ENCODE measurements at regions not wholly inside any gene's neighbourhood (a gene's known extent, or its start where the extent isn't known, plus 50 kb on each side); places are given as distances from the start of the nearest gene placed in this dataset.
"Not testable (repeated sequence)": the region's sequence is repeated elsewhere in the genome, so short reads cannot be mapped to it uniquely, and the experiment has no call there.

- in situ Hi-C loops (cut with HindIII; ENCODE audit: low pct_unique_long_range_greater_than_20kb, low sequenced_read_pairs): no loop called here
- DNase-seq (ENCODE audit: low read depth, low spot score): no peak
These were observed 502.8 kb downstream of the LTN1 start for GRCh38 chr21:28489821-28490350.

DNA sequence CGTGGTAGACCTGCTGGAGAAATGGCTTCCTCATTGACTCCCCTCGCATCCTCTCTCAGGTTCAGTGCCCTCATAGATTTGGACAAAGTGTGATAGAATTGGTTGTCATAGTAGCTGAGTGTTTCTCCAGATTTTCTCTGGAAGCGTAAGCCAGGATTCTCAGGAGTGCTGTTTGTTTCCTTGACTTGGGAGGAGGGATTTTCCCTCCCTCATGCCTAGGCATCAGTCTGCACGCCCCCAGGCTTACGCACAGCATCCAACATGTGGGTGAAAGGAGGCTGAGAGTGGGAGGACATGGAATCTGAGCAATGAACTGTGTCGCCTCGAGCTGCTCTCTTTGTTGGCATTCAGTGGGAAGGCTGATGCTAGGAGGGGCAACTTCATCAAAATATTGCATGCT, 503.5 kb downstream of the LTN1 start:
- DNase-seq (ENCODE audit: low read depth, low spot score): no peak
- in situ Hi-C loops (cut with HindIII; ENCODE audit: low pct_unique_long_range_greater_than_20kb, low sequenced_read_pairs): no loop called here

GRCh38 chr21:28487455-28488070, 505.1 kb downstream of the LTN1 start:
- in situ Hi-C loops (cut with HindIII; ENCODE audit: low pct_unique_long_range_greater_than_20kb, low sequenced_read_pairs): no loop called here
- DNase-seq (ENCODE audit: low read depth, low spot score): no peak

DNA sequence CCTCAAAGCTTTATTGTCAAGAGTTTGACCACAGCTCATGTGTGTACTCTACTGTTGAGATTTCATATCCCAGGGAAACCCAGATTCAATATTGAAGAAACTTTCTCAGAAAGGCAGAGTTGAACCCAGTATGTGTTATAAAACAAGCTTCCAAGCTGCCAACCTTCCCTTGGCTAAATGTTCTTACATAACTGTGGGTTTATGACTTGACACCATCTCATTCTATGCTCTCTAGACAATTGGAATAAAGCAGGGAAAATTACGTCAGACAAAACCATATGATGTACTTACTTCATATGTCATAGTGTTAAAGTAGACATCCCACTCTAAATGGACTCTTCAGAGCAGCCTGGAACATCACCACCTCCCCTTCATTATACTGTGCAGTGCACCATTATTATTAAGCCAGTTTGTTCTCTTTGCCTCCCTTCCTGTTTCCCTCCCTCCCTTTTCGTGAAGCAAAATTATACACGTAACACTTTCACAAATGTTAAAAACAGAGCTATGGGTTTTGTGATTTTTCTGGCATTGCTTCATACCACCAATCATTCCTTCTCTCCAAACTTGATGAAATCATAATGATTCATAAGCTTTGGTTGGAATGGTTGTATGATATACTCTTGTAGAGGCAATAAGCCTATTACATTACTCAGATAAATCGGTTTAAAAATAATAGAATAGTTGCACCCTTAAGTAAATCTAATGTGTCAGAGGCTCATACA, 507.2 kb downstream of the LTN1 start:
- DNase-seq (ENCODE audit: low read depth, low spot score): no peak
- in situ Hi-C loops (cut with HindIII; ENCODE audit: low pct_unique_long_range_greater_than_20kb, low sequenced_read_pairs): no loop called here

DNA sequence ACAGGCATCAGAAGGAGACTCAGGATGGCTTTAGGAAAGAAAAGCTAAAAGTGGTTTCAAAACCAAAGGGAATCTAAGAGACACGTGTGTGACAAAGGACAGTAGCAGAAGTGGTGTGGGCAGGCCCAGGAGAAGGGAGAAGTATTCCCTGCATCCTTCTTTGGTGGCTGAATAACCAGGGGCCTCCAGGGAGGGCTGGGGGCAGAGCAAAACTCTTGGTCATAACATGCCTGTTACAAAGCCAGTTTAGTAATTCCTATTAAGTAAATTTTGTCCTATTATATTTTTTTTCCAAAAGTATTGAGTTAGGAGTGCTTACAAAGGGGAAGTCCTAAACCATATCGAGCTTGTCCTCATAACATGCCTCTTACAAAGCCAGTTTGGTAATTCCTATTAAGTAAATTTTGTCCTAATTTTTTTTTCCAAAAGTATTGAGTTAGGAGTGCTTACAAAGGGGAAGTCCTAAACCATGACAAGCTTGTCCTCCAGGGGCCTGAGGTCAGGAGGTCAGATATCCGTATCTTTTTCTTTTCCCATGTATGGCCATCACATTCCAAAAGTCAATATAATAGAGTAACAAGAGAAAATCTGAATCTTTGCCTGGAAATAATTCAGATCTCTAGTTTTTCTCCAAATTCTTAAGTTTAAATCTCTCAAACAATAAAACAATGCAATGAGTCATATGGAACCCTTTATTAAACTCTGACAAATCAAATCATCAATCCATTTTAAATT, 509.2 kb downstream of the LTN1 start:
- in situ Hi-C loops (cut with HindIII; ENCODE audit: low pct_unique_long_range_greater_than_20kb, low sequenced_read_pairs): no loop called here
- DNase-seq (ENCODE audit: low read depth, low spot score): no peak

GRCh38 chr21:28482657-28483056, 510.0 kb downstream of the LTN1 start:
- peak; percentile 4 for DNase-seq (ENCODE audit: low read depth, low spot score)
- in situ Hi-C loops (cut with HindIII; ENCODE audit: low pct_unique_long_range_greater_than_20kb, low sequenced_read_pairs): no loop called here

DNA sequence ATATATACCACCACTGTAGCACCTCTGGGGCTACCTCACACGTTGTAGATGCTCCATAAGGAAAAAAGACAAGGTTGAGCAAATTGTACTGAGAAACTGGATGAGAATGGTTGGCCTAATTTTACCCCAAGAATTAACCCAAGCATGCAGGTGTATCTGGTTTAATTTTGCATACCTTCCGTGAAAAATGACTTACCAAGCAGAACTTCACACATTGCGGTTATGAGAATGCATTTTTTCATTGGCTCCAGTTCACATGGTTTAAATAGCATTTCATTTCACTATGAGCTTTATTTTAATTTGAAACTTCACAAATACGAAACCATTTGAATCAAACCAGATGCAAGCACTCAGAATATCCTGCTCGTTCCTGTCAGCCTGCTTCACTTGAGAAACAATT, 512.2 kb downstream of the LTN1 start:
- no peak for DNase-seq (ENCODE audit: low read depth, low spot score)
- in situ Hi-C loops (cut with HindIII; ENCODE audit: low pct_unique_long_range_greater_than_20kb, low sequenced_read_pairs): no loop called here

- DNase-seq (ENCODE audit: low read depth, low spot score): no peak
These were observed 519.0 kb downstream of the LTN1 start for GRCh38 chr21:28473530-28474220.

GRCh38 chr21:28472543-28472942, 520.1 kb downstream of the LTN1 start:
- DNase-seq (ENCODE audit: low read depth, low spot score); in situ Hi-C loops (cut with HindIII; ENCODE audit: low pct_unique_long_range_greater_than_20kb, low sequenced_read_pairs): not testable (repeated sequence)

More at GRCh38 chr21:28473530-28474220, 519.0 kb downstream of the LTN1 start:
- in situ Hi-C loops (cut with HindIII; ENCODE audit: low pct_unique_long_range_greater_than_20kb, low sequenced_read_pairs): no loop called here

DNA sequence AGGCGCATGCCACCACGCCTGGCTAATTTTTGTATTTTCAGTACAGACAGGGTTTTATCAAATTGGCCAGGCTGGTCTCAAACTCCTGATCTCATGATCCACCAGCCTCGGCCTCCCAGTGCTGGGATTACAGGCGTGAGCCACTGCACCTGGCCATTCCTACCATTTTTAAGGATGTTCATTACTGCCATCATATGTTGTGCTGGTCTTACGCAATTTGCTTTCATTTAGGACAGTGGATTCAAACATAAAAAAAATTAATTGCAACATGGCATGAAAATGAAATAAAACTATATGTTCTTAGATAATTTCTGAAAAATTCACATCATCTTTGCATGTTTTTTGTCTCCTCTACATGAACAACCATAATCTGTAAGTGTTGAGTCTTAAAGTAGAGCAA, 527.7 kb downstream of the LTN1 start:
- in situ Hi-C loops (cut with HindIII; ENCODE audit: low pct_unique_long_range_greater_than_20kb, low sequenced_read_pairs): no loop called here
- DNase-seq (ENCODE audit: low read depth, low spot score): no peak

DNA sequence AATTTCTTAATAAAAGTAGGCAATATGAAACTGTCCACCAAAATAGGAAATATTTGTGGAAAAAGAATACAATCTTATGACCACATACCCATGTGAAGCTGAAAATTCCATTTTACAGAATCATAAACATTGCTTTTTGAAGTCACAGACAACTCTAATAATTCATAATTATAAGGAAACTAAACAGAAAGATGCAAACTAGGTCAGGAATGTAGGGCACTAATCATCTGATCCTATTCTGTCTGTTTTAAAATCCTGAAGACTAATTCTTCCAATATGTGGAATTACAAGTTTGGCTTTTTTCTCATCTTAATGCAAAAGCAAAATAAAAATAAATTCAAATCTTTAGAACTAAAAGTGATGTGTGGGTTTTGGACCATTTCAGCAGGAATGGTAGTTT, 528.6 kb downstream of the LTN1 start:
- DNase-seq (ENCODE audit: low read depth, low spot score): no peak
- in situ Hi-C loops (cut with HindIII; ENCODE audit: low pct_unique_long_range_greater_than_20kb, low sequenced_read_pairs): no loop called here

- in situ Hi-C loops (cut with HindIII; ENCODE audit: low pct_unique_long_range_greater_than_20kb, low sequenced_read_pairs): no loop called here
- DNase-seq (ENCODE audit: low read depth, low spot score): no peak
These were observed 533.5 kb downstream of the LTN1 start for GRCh38 chr21:28459193-28459592.

DNA sequence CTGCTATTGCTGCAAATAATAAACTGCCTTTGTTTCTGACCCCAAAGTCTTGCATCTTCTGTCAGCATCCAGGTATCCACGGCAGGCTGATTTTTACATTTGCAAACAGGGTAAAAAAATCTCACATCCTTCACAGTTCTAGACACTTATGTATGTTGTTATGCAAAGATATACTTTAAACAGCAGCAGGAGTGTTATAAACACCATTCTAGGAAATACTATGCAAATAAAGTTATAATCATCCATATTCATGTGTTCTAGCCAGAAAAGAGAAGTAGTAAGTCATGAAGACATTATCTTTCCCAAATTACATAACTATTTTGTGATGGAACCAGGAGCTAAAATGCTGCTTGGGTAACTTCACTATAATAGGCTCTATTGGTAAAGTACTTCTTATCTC, 534.2 kb downstream of the LTN1 start:
- in situ Hi-C loops (cut with HindIII; ENCODE audit: low pct_unique_long_range_greater_than_20kb, low sequenced_read_pairs): no loop called here

GRCh38 chr21:28455253-28455600, 537.5 kb downstream of the LTN1 start:
- in situ Hi-C loops (cut with HindIII; ENCODE audit: low pct_unique_long_range_greater_than_20kb, low sequenced_read_pairs): no loop called here

More for the DNA sequence above, 534.2 kb downstream of the LTN1 start:
- no peak for DNase-seq (ENCODE audit: low read depth, low spot score)

DNA sequence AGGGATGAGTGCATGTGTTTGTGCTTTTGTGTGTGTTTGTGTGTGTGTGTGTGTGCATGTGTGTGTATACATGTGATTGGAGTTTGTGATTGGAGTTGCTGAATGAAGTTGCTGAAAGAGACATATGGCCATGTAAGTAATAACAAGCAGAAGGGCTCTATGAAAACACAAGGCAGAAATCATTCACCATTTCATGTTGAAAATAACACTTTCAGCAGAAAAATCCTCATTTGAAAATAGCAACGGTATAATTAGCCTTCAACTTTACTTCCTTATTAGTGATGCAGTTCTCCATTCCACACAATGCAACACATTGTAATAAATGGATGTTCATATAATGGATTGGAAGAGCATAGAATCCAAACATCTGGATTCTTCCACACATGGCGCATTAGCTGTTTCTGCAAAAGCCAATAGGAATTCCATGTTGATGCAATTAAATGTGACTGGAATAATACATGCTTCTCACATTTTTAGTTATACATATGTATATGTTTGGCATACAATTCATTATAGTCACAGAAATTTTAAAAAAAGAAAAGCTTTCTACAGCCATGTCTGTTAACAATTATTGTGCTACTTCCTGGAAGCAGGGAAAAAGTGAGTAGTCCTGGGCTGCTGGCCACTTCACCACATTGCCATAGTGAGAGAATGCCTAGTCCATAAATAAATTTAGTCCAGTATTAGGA, 538.0 kb downstream of the LTN1 start:
- no peak for DNase-seq (ENCODE audit: low read depth, low spot score)
- in situ Hi-C loops (cut with HindIII; ENCODE audit: low pct_unique_long_range_greater_than_20kb, low sequenced_read_pairs): no loop called here

More at GRCh38 chr21:28455253-28455600, 537.5 kb downstream of the LTN1 start:
- DNase-seq (ENCODE audit: low read depth, low spot score): no peak

DNA sequence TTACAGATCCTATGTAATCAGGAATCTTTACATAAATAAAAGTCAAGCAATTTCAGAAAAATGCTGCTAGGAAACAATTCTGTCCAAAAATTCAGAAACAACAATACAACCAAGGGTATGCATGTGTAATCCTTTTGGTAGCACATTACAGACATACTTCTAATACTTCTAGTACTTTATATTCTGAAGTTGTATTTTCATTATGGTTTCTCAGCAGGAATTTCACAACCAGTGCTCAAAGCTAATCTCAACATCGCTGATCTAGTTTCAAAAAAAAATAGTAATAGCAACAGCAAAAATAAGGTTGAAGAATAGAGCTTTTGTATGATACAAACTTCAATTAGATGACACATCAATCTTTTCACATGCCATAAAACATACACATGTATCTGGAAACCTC, 545.2 kb downstream of the LTN1 start:
- in situ Hi-C loops (cut with HindIII; ENCODE audit: low pct_unique_long_range_greater_than_20kb, low sequenced_read_pairs): no loop called here
- DNase-seq (ENCODE audit: low read depth, low spot score): no peak

- no peak for DNase-seq (ENCODE audit: low read depth, low spot score)
- in situ Hi-C loops (cut with HindIII; ENCODE audit: low pct_unique_long_range_greater_than_20kb, low sequenced_read_pairs): no loop called here
These were observed 547.4 kb downstream of the LTN1 start for GRCh38 chr21:28445141-28445830.

All from SK-MEL-5 (cell line).